ENCODE measurements at regions not wholly inside any gene's neighbourhood (a gene's known extent, or its start where the extent isn't known, plus 50 kb on each side); places are given as distances from the start of the nearest gene placed in this dataset.

- CTCF ChIA-PET = interaction anchor here (1.5 kb wide), 1 partner anchor 23 kb away, joined by 3 read pairs; no protein-coding TSS in a partner anchor
- Histone ChIP-seq H3K27ac (ENCODE audit: low read depth in 2 of 2, low read length in 1 of 2) (no peak overlapping the region), H3K9me2 (no peaks in the 10 kb centered on the region), H3K9ac (no peak overlapping the region), H3K4me2 (no peak overlapping the region), H4K20me1 (ENCODE audit: insufficient read depth) (no peaks in the 10 kb centered on the region), H3K4me1 (ENCODE audit: control insufficient read depth in 1 of 2, insufficient read depth in 2 of 2, low read depth in 1 of 2, low read length in 1 of 2) (peaks cover 0 to 9% of the 10 kb centered on the region in 2 experiments; a peak in 1 of 4 replicates), H3K27me3 (ENCODE audit: insufficient read depth) (no peaks in the 10 kb centered on the region), H3K79me2 (ENCODE audit: insufficient read depth) (no peaks in the 10 kb centered on the region), H2AFZ (ENCODE audit: low read depth) (no peak overlapping the region), H3F3A (replicated peaks; ENCODE audit: insufficient read depth) (no peaks in the 10 kb centered on the region), H3K4me3 (ENCODE audit: low read depth in 2 of 2, low read length in 1 of 2) (no peak overlapping the region), H3K36me3 (replicated peaks in 1 of 2; ENCODE audit: control insufficient read depth in 1 of 2, insufficient read depth in 2 of 2, low read length in 1 of 2) (no peaks in the 10 kb centered on the region), H3K9me3 (no peaks in the 10 kb centered on the region)
- no peak for TF ChIP-seq USF1 (IDR thresholded peaks at IDR 0.05; ENCODE audit: borderline replicate concordance, low read depth)
- TF ChIP-seq NRF1 (IDR thresholded peaks at IDR 0.05; ENCODE audit: low read depth, low read length) = no peak
- TF ChIP-seq MAX (IDR thresholded peaks at IDR 0.05; ENCODE audit: low read depth) = no peak
- TF ChIP-seq IRF3 (IDR thresholded peaks at IDR 0.05; ENCODE audit: low read depth, low read length) = no peak
- TF ChIP-seq CHD2 (IDR thresholded peaks at IDR 0.05; ENCODE audit: low read length, partially characterized antibody) = no peak
- no peak for TF ChIP-seq SMC3 (IDR thresholded peaks at IDR 0.05; ENCODE audit: low read depth, low read length)
- no peak for TF ChIP-seq POLR2AphosphoS5 (IDR thresholded peaks at IDR 0.05; ENCODE audit: low read depth, low read length)
- no peak for TF ChIP-seq EP300 (IDR thresholded peaks at IDR 0.05; ENCODE audit: borderline replicate concordance in 1 of 2, low read depth in 1 of 2, low read length in 1 of 2)
- no peak for TF ChIP-seq RFX5 (IDR thresholded peaks at IDR 0.05; ENCODE audit: low read length)
- TF ChIP-seq ZBTB33 (IDR thresholded peaks at IDR 0.05; ENCODE audit: borderline replicate concordance, low read depth) = no peak
- DNase-seq = no peak
- WGBS (ENCODE audit: low lambda C conversion rate) = 56% methylated on average over 20 of the region's 23 CpGs
- POLR2A ChIA-PET = no interaction called here
Observed at GRCh38 chr4:3715855-3716630, 50.1 kb upstream of the ADRA2C start.
